Choroid plexus epithelial cell (primary cell): ENCODE measurements at regions not wholly inside any gene's neighbourhood (a gene's known extent, or its start where the extent isn't known, plus 50 kb on each side); places are given as distances from the start of the nearest gene placed in this dataset.
"Not testable (repeated sequence)": the region's sequence is repeated elsewhere in the genome, so short reads cannot be mapped to it uniquely, and the experiment has no call there.

Experiments
- DNase-seq: peaks from one replicate; pipeline ENCODE4 v3.0.0-alpha.2; 2010; ENCODE audit warnings: low read depth
- H3K4me3 ChIP-seq: 2 replicates; pipeline ENCODE4 v1.5.1; 2011; ENCODE audit warnings: low read depth, mild to moderate bottlenecking, control low read depth, low read length, moderate library complexity
- CTCF ChIP-seq: conservative IDR thresholded peaks from 2 replicates; pipeline ENCODE4 v1.5.1; 2011; ENCODE audit warnings: low read depth, mild to moderate bottlenecking, control low read depth, inconsistent platforms, low read length, moderate library complexity

GRCh38 chr11:116344601-116345000, 428.2 kb downstream of the BUD13 start:
- no peak for TF ChIP-seq CTCF
- DNase-seq: no peak
- no peak overlapping the region for H3K4me3 ChIP-seq

GRCh38 chr11:116343270-116343669, 429.5 kb downstream of the BUD13 start:
- no peak for TF ChIP-seq CTCF
- no peak for DNase-seq
- H3K4me3 ChIP-seq: no peak overlapping the region

GRCh38 chr11:116342148-116342547, 430.6 kb downstream of the BUD13 start:
- H3K4me3 ChIP-seq: no peak overlapping the region
- TF ChIP-seq CTCF: no peak
- no peak for DNase-seq

GRCh38 chr11:116339306-116340098, 433.3 kb downstream of the BUD13 start:
- DNase-seq: no peak

GRCh38 chr11:116338500-116338899, 434.3 kb downstream of the BUD13 start:
- not testable (repeated sequence) for DNase-seq, H3K4me3 ChIP-seq

More at GRCh38 chr11:116339306-116340098, 433.3 kb downstream of the BUD13 start:
- no peak for TF ChIP-seq CTCF
- H3K4me3 ChIP-seq: no peak overlapping the region

- no peak overlapping the region for H3K4me3 ChIP-seq
- no peak for DNase-seq
- TF ChIP-seq CTCF: no peak
Measured at GRCh38 chr11:116336540-116336939, 436.2 kb downstream of the BUD13 start.

- TF ChIP-seq CTCF: no peak
- no peak for DNase-seq
- no peak overlapping the region for H3K4me3 ChIP-seq
Measured at GRCh38 chr11:116335891-116336290, 436.9 kb downstream of the BUD13 start.
